Erythroblast (primary cell): ENCODE measurements at regions not wholly inside any gene's neighbourhood (a gene's known extent, or its start where the extent isn't known, plus 50 kb on each side); places are given as distances from the start of the nearest gene placed in this dataset.

Source experiments
- DNase-seq, 2 experiments: peaks; one replicate each; lab custom pipeline; 2025; lab: John Stamatoyannopoulos, UW
- GATA1 ChIP-seq: IDR thresholded peaks from 2 replicates; pipeline ENCODE4 v1.6.1; 2011; ENCODE audit warnings: low read depth, mild to moderate bottlenecking, control low read depth, low read length, moderate library complexity
- POLR2A ChIP-seq: IDR thresholded peaks from 2 replicates; pipeline ENCODE4 v1.6.1; 2011; ENCODE audit warnings: mild to moderate bottlenecking, low read length

DNA sequence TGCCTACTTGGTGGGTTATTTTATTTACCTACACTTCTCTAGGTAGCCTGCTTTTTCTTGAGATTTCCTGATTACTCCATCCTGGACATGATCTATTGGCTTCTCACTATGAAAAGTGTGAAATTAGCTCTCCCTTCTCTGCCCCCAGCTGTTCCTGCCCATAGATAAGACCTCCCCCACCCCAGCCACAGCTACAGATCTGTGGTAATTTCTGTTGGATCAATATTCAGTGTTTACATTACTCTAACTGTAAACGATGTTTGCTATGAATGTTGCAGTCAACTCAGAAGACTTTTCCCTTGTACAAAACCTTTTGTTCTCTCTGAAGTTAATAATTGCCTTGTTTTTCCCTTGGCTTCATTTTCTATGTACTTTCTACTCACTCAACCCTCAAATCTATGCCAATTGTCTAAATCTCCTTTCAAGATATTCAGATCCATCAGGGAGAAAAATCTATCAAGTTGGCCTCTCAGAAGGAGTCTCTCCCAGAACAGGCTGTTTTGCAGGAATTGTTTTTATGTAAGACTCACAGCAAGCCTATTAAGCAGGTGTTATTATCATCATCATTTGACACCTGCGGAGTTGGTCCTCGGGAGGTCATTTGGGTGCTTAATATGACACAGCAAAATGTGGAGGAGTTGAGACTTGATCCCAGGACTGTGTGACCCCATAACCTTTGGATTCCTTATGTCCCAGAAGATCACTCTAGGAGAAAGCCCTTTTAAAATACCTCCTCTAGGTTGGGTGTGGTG lies 227.4 kb downstream of the SUDS3 start:
- no peak for DNase-seq
- TF ChIP-seq GATA1 (no peak), POLR2A (no peak)

DNA sequence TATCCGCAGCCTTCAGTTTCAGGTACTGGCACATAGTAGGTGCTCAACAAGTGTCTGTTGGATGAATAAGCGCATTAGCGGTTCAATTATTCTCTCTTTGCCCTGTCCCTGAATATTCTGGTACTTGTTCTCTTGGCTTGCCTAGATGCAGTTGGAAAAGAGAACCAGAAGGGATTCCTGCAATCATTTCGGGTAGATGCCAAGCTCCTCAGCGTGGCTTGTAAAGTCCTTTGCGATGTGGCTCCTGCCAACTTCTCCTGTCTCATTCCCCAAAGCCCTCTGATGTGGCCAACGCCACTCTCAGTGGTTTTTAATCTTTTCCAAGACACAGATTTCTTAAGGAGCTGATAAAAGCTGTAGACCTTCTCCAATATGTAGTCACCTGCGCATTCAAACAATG lies 230.3 kb downstream of the SUDS3 start:
- DNase-seq = no peak
- TF ChIP-seq GATA1 (no peak), POLR2A (no peak)

DNA sequence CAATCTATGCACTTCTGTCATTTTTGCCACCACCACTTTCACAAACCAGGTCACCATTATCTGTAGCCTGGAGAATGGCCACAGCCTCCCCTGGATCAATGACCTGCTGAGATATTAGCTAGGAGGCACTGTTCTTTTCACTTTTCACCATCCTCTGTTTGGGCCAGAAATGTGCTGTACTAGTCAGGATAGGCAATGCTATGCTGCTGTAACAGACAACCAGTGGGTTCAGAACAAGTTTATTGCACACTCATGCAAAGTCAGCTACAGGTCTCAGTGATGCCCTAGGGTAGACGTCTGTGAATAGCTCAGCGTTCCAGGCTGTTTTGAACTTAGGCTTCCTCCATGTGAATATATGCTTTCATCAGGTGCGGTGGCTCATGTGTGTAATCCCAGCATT lies 231.5 kb downstream of the SUDS3 start:
- no peak for DNase-seq
- TF ChIP-seq POLR2A (no peak), GATA1 (no peak)

DNA sequence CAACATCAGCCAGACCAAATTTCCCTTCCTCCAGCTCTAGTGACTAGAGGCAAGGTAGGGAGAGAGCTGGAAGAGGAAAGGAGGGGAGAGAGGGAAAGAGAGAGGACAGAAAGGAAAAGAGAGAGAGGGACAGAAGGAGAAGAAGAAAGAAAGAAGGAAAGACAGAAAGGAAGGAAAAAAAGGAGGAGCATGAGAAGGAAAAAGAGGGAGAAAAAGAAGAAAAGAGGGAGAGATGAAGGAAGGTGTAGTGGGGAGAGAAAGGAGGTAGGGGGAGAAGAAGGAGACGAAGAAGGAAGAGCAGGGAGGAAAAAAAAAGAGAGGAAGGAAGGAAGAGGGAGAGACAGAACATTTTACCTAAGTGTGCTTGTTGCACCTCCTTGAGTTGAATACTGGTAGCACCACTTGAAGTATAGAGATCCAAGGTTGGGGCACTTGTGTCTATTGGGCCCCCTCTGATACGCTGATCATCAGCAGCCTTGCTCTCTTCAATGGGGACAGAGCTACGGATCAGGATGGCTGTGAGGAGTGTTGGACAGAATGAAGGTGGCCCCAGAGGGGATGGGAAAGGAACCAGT lies 232.5 kb downstream of the SUDS3 start:
- no peak for DNase-seq
- TF ChIP-seq POLR2A = no peak

DNA sequence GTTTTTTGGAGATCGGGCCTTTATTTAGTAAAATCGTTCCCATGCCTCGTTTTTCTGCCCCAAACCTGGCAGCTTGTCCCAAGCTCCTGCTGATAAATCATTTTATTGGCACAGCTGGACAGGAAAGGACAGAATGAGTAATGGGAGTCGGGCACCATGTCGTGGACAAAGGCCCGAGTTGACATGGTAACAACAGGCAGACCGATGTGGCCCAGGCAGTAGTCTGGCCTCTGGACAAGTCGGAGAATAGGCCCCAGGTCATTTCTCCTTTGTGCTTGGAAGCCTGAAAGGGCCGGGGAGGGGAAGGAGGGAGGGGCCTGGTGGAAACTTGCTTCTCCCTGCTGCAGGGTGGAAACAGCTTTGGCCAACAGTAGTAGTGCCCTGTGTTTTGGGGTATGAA lies 234.9 kb downstream of the SUDS3 start:
- TF ChIP-seq GATA1 (no peak), POLR2A (no peak)
- DNase-seq = no peak

DNA sequence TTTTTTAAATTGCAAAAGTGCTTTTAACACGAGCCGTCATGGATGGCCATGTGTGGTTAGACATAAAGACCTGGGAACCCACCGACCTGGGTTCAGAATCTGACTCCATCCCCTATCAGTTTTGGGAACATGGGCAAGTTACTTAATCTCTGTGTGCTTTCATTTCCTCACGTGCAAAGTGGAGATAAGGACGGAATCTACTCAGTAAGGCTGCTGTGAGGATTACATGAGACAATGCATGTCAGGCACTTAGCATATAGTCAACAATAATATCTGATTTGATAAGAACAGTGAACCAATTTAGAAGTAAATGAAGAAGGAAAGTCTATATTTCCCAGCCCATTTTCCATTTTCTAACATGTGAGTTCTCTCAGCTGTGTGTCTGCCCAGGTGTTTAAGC lies 235.4 kb downstream of the SUDS3 start:
- peak in 1 of 2 experiments; percentile 2 for DNase-seq
- TF ChIP-seq GATA1 (no peak), POLR2A (no peak)

DNA sequence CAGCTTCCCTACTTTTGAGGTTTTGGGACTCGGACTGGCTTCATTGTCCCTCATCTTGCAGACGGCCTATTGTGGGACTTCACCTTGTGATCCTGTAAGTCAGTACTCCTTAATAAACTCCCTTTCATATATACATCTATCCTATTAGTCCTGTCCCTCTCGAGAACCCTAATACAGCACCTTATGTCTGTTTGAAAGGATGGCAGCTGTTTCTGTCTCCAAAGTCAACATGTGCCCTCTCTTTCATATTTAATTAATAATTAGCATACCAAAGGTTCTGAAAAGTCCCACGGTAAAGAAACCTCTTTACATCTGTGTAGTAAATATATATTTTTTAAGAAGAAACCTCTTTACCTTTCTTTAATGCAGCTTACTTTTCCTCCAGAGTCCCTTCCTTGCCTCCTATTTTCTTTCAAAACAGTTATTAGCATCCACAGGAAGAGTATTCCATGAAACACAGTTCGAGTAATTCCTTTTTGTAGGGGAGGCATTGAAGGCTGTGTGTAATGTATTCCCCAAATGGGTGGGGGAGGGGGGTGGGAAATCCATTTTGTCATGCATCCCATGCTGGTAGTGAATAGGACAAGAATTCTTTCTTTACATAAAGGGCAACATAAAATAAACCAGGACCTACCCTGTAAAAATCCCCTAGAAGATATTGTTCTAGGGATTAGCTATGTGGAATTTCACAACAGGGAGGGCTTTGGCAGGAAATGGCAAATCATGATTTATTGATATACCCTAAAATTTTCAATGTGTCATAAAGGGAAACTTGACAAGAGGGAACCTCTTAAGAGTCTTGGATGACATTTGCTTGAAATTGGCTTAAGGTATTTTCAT lies 241.5 kb downstream of the SUDS3 start:
- TF ChIP-seq GATA1 = no peak
- TF ChIP-seq POLR2A = no peak
- DNase-seq = no peak

DNA sequence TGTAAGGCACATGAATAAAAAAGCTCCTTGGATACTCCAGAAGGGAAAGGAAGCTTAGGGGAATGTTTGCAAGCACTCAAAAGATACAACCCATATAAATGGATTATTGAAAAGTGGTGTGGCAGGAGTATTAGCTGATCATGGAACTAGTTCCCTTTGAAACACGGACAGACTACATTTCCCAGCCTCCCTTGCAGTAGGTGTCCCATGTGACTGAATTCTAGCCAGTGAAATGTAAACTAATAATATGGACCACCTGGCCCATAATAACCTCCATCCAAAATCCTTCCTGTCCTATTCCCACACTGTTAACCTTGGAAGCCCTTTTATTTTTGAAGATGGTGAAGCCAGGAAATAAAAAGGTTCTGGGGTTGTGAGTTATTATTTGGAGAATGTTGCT lies 242.3 kb downstream of the SUDS3 start:
- no peak for DNase-seq
- TF ChIP-seq GATA1 (no peak), POLR2A (no peak)

DNA sequence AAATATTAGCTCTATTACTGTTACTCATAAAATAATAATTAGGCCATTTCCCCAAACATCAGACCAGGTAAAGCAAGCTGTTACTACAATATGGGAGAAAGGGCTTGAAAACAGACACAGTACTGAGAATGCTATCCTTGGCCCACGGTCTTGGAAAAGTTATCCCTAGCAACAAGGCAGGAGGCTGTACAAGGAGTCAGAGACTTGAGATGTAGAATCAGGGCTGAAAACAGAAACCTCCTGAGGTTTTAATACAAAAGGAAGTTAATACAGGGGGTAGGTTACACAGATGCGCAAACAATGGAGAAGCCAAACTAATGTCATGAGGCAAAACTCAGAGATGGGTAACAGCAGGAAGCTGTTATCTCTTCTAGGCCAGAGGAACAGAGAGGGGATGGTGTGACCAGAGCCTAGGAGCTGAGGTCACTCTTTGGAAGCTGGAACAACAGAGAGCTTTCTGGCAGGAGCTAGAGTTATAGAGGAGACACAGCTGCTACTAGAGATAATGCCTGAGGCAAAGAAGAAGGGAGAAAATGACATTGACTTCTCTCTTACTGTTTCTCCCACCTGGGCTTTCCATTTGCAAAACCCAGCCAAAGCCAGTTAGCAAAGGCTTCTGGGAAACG lies 248.8 kb downstream of the SUDS3 start:
- TF ChIP-seq GATA1 (no peak), POLR2A (no peak)
- DNase-seq = no peak

DNA sequence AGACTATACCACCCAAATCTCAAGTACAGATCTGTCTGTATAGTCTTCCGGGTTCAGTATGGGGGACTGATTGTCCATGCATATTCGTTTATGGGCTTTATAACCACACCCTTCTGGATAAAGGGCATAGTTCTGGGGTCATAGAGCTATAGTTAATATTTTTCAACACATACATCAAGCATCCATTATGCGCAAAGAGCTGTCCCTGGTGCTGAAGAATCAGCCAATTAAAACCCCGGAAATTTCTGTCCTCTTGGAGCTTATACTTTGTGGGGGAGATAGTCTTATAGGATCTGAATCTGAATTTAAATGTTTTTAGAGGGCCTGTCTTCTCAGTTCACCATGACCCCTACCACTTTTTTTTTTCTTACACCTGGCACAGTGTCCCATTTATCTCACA lies 256.7 kb downstream of the SUDS3 start:
- no peak for TF ChIP-seq POLR2A
- TF ChIP-seq GATA1 = no peak
- DNase-seq = no peak

DNA sequence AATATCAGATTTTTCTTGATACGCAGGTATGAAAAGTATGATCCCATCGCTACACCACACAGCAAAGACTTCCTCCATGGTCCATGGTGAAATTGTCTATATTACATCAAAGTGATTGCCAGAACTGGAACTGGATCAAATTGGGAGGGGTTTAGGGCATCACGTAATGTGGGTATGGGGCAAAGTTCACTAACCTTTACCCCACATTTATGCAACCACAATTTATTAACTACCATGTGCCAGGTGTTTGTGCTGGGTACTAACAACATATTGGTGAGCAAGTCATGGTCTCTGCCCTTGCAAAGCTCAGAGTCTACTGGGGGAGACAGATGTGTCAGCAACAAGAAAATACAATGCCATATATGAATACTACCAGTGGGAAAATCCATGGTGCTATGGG lies 258.9 kb downstream of the SUDS3 start:
- no peak for TF ChIP-seq GATA1
- TF ChIP-seq POLR2A = no peak
- no peak for DNase-seq

DNA sequence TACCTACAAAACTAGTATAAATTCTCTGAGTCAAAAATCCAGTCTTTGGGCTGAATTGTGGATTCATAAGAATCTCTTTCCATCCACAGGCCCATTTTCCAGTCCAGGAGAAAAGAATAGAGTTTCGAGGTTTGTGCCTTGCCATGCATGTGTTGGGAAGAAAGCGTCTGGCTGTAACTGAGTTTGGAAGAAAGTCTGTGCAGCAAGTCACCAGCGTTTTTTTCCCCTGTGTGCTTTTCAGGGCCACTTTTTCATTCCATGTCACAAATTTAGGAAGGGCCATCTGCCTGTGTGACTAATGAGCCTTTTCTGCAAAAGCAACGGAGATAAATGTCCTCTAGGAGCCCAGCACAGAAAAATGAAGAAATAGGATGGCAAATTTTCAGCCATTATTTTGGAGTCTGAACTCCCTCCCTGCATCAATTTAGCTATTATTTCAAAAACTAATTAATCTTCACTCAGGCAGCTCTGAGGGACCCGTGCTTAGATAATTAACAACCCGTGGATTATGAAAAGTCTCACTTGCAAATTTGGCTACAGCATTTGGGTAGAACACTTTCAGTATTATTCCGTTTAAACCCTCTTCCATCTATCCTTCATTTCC lies 261.5 kb downstream of the SUDS3 start:
- DNase-seq = no peak
- TF ChIP-seq GATA1 = no peak
- no peak for TF ChIP-seq POLR2A

DNA sequence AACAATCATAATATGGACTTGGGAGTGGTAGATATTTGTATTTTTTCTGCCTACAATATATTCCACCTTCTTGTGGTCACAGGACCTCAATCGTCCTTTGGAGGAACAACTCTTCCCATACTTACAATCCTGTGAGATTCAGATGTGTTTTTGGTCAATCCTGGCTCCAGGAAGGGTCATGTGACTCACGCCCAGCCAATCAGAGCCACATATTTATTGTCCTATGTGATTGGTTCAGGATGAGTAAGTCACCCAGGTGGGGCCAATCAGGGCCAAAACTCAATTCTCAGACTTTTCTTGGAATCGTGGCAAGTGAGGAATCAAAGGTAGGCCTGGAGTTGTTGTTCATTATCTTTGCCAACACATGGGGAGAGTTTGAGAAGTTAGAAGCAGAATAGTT lies 264.9 kb downstream of the SUDS3 start:
- TF ChIP-seq GATA1 (no peak), POLR2A (no peak)

More for the DNA sequence above, 264.9 kb downstream of the SUDS3 start:
- DNase-seq = peak in 1 of 2 experiments; percentile 1
